GM21381 (cell line): ENCODE measurements at regions not wholly inside any gene's neighbourhood (a gene's known extent, or its start where the extent isn't known, plus 50 kb on each side); places are given as distances from the start of the nearest gene placed in this dataset.

ENCODE experiments used
- ATAC-seq: cut with Tn5 transposase; IDR thresholded peaks from one replicate; pipeline ENCODE4 v1.9.1; 2021; ENCODE audit warnings: mild to moderate bottlenecking, moderate library complexity; ENCODE audit not compliant: unreplicated experiment

DNA sequence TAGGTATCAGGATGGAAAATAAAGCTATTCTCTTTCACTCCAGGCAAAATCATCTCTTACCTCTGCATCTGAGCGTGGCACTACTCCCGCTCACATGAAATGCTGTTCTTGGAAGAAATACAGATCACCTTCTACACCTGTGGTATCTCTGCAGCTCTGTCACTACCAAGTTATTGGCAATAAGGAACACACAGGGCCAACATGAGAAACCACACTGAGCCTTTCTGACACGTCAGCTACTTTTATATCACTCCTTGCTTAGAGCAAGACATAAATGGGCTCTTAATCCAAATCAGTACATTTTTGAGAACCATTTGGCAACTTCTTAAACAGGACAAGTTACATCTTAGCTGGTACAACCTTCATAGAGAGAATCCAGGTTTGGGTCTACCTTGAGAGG is 101.8 kb upstream of the GUCY1A1 start:
- no peak for ATAC-seq

DNA sequence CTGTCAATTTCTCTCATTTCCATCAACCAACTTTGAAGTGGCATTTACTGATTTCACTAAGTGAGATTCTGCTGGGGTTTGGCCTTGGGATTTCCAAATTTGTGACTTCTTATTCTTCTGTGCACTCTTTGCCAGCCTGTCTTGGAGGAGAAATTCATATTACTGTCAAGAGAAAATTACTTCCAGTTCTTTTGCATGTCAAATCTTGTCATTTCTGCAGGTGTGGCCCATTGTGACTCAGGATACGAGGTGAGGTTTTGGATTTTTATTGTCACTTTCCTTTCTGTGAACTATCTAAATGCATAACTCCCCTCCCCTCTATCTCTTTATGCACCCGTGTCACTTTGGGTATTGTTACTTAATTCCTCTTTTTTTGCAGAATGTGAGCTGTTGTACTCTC is 102.6 kb upstream of the GUCY1A1 start:
- ATAC-seq: no peak

DNA sequence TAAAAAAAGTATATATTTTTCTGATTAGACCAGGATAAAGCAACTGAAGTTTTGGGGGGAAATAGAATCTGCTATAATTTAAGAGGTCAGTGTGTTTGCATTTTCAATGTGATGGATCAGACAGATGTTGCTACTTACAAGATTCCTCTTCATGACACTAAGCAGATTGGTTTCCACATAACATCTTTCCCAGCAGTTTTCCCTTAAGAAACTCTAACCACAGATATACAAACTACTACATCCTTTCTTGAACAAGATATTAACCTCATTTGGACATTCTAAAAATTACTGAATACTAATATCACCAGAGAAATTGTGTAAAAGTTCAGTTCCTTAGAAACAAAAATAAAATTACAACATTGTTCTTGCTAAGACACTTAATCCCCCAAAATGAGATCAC is 106.7 kb upstream of the GUCY1A1 start:
- no peak for ATAC-seq

DNA sequence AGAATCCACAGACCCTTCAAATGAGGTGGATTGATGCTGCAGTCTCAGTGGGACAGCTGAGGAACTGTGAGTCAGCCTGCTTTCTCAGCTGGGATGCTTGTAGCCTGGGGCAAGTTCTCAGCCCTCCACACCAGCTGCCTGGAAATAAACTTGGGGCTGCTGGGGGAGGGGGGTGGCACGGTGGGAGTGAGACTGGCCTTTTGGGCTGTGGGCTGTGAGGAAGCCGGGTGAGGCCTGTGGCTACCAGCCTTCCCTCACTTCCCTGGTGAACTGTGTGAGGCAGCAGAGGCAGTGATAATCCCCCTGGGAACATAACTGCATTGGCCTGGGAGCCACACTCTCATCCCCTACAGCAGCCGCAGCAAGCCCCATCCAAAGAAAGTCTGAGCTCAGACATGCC is 114.5 kb upstream of the GUCY1A1 start:
- no peak for ATAC-seq

- no peak for ATAC-seq
These were observed 118.5 kb upstream of the GUCY1A1 start for GRCh38 chr4:155548173-155548572.

DNA sequence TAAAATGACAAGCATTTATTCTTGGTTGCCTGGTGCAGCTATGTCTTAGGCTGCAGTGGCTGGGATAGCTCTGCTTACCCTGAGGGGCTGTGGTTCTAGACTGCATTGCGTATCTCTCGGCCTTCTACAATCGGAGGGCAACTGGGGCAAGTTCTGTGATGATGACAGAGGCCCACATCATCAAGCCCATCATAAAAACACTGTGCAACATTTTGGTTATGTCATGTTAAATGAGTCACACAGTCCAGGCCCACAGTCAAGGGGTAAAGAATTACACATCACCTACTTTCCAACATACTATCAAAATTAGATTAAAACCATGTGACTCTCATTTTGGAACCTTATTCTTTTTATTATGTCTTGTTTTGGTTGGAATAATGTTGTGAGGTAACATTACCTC is 120.2 kb upstream of the GUCY1A1 start:
- ATAC-seq: no peak

DNA sequence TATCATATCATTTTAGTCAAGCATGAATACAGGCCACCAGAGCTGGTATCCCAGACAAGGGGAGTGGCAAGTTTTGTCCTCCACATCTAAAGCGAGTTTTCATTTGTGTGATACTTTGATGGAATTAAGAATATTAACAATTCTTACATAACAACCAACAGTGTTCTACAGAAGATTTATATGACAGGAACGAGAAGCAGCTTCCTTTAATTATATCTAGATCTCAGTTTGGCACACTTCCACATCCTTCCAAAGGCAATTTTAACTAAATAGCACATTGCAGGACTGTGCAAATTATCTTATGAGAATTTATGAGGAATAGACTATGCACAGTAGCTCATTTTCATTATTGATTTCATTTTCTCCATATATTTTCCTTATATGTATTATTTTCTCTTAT is 121.2 kb upstream of the GUCY1A1 start:
- no peak for ATAC-seq

DNA sequence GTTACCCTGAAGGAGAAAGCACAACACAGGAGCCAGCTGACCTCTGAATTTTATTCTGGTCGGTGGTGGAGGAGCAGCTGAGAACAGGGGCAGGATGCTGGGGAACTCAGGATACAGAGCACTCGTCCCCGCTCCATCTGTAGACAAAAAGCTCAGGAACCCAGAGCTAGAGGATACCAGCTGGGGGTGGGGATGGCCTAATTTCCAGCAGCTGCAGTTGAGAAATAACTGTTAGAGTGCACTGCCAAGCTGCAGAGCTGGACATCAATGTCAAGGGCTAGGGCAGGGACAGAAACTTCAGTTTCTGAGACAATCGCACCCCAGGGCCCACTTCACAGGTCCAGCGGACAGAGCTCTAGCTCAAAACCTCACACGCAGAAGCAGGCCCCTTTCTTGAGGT is 122.1 kb upstream of the GUCY1A1 start:
- no peak for ATAC-seq

DNA sequence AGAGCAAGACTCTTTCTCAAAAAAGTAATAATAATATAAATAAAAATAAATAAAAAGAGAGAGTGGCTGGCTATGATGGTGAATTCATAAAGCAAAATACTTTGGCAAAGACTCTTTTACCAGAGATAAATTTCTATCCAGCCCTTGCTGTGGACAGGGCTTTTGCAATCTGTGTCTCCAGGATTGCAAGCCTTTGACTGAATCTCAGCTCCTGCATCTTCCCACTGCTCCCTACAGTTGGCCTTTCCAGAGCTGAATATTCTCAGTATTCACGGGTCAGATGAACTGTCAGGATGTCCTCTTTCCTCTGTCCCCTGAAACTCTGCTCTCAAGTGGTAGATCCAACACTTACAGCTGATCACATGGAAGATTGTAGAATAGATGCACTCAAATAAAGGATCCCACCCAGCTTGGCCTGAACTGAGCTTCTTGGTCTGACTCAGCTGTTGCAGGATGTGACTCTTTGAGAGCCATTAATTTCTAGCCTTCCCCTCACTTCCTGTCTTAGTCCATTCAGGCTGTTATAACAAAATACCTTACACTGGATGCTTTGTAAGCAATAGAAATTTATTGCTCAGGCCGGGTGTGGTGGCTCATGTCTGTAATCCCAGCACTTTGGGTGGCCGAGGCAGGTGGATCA is 123.4 kb upstream of the GUCY1A1 start:
- no peak for ATAC-seq

DNA sequence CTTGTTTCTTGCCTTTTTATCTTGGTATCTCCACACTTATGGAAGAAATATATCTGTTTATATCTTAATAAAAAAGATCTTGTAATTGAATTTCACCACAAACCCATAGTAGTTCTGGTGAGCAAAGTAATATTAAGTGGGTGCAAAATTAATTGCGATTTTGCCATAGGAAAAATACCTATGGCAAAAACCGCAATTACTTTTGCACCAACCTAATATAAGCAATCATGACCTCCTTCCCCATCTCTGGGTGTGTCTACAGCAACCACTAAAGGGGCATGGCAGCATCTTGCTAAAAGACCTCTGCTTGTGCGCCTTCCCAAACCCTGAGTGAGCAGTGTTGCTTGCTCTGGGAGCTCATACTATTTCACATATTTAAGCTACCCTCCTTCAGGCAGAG is 124.2 kb upstream of the GUCY1A1 start:
- no peak for ATAC-seq

GRCh38 chr4:155541716-155542115 is 124.9 kb upstream of the GUCY1A1 start:
- no peak for ATAC-seq

GRCh38 chr4:155540698-155541097 is 126.0 kb upstream of the GUCY1A1 start:
- ATAC-seq: no peak

DNA sequence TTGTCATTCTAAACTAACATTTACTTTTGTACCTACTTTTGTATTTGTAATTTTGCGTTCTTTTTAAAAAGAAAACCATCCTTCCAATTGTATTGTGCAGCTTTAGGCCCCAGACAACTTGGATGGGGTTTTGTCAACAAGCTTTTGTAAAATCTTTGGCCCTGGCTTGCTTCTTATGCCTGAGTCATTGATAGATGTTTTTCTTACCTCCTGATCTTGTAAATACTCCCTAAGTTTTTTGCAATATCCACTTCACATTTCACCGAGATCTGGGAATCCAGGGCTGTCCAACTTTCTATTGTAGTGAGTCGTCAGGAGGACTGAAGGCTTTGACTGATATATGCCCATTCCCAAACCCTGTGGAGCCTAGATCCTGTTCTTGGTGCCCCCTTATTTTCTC is 126.9 kb upstream of the GUCY1A1 start:
- no peak for ATAC-seq

DNA sequence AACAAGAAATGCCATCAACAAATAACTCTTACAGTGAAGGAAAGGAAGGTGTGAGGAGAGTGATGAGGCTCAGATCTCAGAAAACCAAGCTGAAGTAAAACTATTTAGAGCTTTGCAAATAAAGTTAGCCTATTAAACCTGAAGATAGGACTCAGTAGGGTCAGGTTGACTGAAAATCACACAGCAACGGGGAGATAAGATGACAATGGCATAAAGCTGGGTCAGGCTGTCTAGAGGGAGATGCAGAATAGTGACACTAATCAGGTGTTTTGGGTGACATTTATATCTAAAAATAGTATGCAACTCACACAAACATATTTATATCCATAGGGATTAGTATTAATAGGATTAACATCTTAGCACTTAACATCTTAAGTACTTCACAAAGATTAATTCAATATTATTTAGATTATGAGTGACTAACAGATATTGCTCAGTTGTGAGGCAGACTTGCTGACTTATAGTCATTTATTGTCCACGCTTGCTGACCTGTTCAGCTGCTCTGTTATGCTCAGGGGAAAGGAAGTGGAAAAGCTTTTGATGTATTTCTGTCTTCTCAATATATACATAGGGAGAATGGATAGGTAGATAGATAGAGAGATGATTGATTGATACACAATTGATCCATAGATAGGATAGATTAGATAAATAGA is 130.7 kb upstream of the GUCY1A1 start:
- no peak for ATAC-seq

DNA sequence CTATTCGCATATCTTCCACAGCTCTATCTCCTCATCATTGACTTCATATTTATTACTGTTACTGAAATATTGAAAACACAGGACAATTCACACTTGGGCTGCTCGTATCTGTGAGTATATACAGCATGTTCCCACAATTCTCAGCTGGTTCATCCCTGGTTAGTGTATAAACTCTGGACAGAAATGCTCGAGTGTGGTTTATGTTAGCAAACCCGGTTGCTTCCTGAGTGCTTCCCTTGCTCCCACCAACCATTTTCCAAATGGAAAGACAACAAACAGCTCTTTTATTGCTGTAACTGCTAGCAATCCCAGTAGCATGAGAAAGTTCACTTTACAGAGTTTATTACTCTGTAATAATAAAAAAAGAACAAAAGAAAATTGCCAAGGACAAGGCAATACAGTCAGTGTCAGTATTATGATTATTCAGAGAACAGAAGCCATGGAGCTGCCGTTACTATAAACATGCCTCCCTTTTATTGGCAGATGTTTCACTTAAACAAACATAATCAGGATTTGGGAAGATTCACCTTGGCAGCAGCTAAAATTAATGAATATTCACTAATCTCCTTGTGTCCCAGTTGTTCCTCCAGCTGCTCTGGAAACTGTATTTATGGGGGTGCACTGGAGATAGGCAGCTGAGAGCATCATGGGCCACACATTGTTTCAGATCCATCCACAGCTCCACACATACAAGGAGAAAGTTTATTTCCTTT is 134.1 kb upstream of the GUCY1A1 start:
- no peak for ATAC-seq

GRCh38 chr4:155530857-155531256 is 135.8 kb upstream of the GUCY1A1 start:
- no peak for ATAC-seq

DNA sequence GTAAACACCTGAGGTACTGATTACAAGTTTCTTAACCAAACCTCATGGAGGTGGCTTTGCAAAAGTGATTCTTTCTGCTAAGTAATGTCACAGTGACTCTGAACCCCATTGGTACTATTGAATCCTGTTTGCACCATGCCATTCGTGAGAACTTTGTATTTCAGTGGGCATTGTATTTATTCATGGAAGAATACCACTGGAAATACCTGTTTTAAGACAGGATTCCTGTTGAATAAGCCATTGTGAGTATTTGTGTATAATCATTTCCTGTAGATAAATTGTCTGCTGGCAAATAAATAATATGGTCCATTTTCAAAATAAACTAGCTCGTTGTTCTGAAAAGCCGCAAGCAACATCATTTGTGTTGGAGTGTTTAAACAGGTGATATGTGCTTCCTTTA is 136.4 kb upstream of the GUCY1A1 start:
- no peak for ATAC-seq

DNA sequence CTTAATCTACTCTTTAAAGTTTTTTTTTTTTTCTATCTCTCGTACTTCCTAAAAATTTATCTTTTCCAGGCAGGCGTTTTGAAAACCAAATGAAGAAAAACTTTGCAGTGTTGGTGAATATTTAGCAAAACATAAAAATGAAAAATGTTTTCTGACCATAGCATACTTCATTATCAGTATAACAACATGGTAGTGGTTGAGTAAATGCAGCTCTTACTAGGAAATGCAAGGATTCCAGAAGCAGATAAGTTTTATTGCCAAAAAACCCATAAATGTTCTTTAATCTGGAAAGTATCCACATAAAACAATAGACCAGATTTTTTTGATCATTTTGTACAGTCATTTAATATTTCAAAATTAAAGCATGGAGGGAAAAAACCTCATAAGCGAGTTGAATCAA is 136.9 kb upstream of the GUCY1A1 start:
- no peak for ATAC-seq

DNA sequence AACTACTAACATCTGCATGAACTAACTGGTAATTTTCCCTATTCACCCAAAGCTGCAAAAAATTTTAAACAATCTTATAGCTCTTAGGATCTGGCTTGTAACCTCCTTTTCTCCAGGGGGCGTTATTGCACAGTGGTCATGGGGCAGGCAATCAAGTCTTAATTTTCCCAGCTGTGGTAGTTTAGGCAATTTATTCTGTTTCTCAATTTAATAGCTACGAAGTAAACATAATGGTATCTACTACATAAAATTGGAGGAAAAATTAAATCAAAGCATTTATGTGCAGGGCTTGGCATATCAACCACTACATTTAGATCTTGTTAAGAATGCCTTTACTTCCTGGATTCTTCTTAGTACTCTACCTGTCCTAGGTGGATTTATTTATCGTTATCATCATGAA is 137.4 kb upstream of the GUCY1A1 start:
- ATAC-seq: no peak

DNA sequence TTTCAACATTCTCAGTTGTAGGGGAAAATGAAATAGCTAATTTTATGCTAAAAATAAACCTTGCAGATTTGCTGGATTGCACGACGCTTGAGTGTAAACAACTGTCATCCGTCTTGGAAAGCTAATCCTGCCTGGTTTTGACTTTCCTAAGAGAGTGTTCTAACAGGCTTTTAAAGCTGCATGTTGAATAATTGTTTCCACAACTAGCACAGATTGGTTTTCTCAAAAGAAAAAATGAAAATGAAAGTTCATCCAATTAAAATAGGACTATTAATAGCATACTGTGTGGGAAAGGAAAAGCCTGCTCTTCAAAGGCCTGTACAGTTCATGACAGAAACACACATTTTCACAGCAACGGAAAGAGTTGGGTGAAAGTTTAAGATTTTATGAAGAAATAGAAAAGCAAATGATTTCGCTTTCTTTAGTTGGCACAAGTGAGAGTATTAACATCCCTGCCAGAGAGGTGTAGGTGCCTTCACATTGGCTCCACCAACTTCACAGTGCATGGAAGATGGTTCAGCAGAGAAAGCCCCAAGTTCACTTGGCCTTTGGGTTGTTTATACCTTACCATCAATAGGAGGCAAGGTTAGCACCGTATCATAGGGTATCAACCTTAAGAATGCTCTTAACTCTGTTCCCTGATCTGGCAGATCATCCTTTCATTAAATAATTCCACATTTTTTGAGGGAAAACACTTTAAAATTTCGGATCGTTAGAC is 140.0 kb upstream of the GUCY1A1 start:
- ATAC-seq: no peak

- no peak for ATAC-seq
These were observed 141.7 kb upstream of the GUCY1A1 start for GRCh38 chr4:155524926-155525455.

DNA sequence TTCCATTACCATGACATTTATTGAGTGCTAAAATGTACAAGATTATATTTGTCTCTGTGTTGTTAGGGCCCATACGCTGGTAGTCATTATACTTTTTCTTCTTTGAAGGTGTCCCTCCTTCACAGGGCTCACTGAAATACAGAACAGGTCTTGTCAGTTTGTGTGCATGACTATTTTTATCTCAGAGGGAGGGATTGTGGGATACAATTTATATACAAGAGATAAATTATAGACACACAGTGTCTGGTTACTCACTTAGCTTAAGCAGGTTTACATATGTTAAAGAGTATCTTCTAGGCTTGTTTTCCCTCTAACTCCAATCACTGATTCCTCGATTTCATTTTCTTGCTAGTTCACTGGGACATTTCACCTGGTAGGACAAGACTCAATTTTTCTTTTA is 143.3 kb upstream of the GUCY1A1 start:
- no peak for ATAC-seq
